K562 (cell line): ENCODE measurements at regions not wholly inside any gene's neighbourhood (a gene's known extent, or its start where the extent isn't known, plus 50 kb on each side); places are given as distances from the start of the nearest gene placed in this dataset.

Experiments used
- BRD4 ChIP-seq: fragments of 200-600 bp; sonication (generic); IDR thresholded peaks from 2 replicates; pipeline ENCODE4 v1.6.1; 2017; ENCODE audit warnings: inconsistent platforms
- CCAR2 ChIP-seq: fragments of 200-400 bp; formaldehyde crosslinking; IDR thresholded peaks from 2 replicates; pipeline ENCODE4 v1.6.1; 2017; ENCODE audit warnings: mild to moderate bottlenecking, low read depth, low read length
- CEBPB ChIP-seq: fragments of 450-650 bp; IDR thresholded peaks from 2 replicates; pipeline ENCODE4 v1.6.1; 2016; ENCODE audit warnings: missing genetic modification characterization, missing compliant biosample characterization
- IFI16 ChIP-seq: fragments of 250-450 bp; sonication (Bioruptor Pico); IDR thresholded peaks from 2 replicates; pipeline ENCODE4 v2.1.2; 2022; ENCODE audit warnings: mild to moderate bottlenecking, inconsistent platforms
- KLF1 ChIP-seq: fragments of 450-650 bp; IDR thresholded peaks from 2 replicates; pipeline ENCODE4 v1.6.1; 2016; ENCODE audit warnings: missing genetic modification characterization, missing compliant biosample characterization
- RBM25 ChIP-seq: fragments of 200-400 bp; formaldehyde crosslinking; IDR thresholded peaks from 2 replicates; pipeline ENCODE4 v1.6.1; 2018; ENCODE audit warnings: low read length, low read depth, moderate library complexity; ENCODE audit not compliant: severe bottlenecking
- TAF7 ChIP-seq: fragments of 450-650 bp; IDR thresholded peaks from 2 replicates; pipeline ENCODE4 v1.6.1; 2016; ENCODE audit warnings: missing genetic modification characterization, missing compliant biosample characterization
- TCFL5 ChIP-seq: fragments of 250-450 bp; sonication (Bioruptor Pico); conservative IDR thresholded peaks from 2 replicates; pipeline ENCODE4 v1.6.1; 2021; ENCODE audit warnings: mild to moderate bottlenecking, moderate library complexity, matching md5 sums
- ZC3H8 ChIP-seq: fragments of 450-650 bp; IDR thresholded peaks from 2 replicates; pipeline ENCODE4 v1.6.1; 2017
- ZFP1 ChIP-seq: fragments of 450-650 bp; formaldehyde crosslinking; IDR thresholded peaks from 2 replicates; pipeline ENCODE4 v1.4.0; 2020; ENCODE audit warnings: mild to moderate bottlenecking, mixed read lengths
- ZNF589 ChIP-seq: fragments of 200-800 bp; sonication (Bioruptor generic); IDR thresholded peaks from 2 replicates; pipeline ENCODE4 v1.6.1; 2016; ENCODE audit warnings: low read depth, missing genetic modification characterization, missing compliant biosample characterization
- ZZZ3 ChIP-seq: fragments of 450-650 bp; IDR thresholded peaks from 2 replicates; pipeline ENCODE4 v1.6.1; 2016; ENCODE audit warnings: antibody characterized with exemption, mild to moderate bottlenecking, moderate library complexity
- TF ChIP-seq, protein P1 (sequence below), 2 experiments: fragments of 450-650 bp; IDR thresholded peaks; 2 replicates each; pipeline ENCODE4 v1.6.1; 2018; ENCODE audit warnings: mild to moderate bottlenecking in 2 of 2, low read depth in 1 of 2; ENCODE audit not compliant: partially characterized antibody in 2 of 2
- TF ChIP-seq, protein P2 (sequence below): fragments of 250-450 bp; sonication (Bioruptor Pico); IDR thresholded peaks from 2 replicates; pipeline ENCODE4 v1.8.0; 2021; ENCODE audit warnings: borderline replicate concordance, mild to moderate bottlenecking, moderate library complexity; ENCODE audit not compliant: poor library complexity, severe bottlenecking
- TF ChIP-seq, protein P3 (sequence below), 2 experiments: fragments of 450-650 bp; IDR thresholded peaks; 2 replicates each; pipeline ENCODE4 v1.6.1; 2016; ENCODE audit warnings: mild to moderate bottlenecking in 2 of 2, borderline replicate concordance in 1 of 2, low read depth in 1 of 2, moderate library complexity in 1 of 2

DNA sequence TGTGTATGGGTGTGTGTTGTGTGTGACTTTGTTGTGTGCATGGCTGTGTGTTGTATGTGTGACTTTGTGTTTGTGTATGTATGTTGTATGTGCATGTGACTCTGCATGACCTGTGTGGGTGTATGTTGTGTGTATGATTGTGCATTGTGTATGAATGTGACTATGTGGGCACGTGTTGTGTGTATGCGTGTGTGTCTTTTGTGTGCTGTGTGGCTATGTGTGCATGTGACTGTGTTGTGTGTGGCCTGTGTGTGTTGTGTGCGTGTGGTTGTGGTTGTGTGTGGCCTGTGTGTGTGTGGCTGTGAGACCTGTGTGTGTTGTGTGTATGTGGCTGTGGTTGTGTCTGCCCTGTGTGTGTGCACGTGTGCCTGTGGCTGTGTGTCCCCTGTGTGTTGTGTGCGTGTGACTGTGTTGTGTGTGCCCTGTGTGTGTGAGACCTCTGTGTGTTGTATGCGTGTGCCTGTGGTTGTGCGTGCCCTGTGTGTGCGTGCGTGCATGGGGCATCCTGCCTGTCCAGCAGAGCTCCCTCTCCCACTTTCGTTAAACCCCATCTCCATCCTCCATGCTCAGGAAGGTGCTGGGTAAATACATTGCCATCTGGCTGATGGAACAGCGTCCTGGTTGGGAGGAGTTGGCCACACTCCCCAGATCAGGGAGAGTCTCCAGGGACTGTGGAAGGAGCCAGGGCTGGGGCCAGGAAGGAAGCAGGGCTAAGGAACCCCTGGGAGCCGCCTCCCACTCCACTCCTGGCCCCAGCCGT lies 90.1 kb upstream of the GSE1 start (continued):
- TF ChIP-seq, protein P1, sequence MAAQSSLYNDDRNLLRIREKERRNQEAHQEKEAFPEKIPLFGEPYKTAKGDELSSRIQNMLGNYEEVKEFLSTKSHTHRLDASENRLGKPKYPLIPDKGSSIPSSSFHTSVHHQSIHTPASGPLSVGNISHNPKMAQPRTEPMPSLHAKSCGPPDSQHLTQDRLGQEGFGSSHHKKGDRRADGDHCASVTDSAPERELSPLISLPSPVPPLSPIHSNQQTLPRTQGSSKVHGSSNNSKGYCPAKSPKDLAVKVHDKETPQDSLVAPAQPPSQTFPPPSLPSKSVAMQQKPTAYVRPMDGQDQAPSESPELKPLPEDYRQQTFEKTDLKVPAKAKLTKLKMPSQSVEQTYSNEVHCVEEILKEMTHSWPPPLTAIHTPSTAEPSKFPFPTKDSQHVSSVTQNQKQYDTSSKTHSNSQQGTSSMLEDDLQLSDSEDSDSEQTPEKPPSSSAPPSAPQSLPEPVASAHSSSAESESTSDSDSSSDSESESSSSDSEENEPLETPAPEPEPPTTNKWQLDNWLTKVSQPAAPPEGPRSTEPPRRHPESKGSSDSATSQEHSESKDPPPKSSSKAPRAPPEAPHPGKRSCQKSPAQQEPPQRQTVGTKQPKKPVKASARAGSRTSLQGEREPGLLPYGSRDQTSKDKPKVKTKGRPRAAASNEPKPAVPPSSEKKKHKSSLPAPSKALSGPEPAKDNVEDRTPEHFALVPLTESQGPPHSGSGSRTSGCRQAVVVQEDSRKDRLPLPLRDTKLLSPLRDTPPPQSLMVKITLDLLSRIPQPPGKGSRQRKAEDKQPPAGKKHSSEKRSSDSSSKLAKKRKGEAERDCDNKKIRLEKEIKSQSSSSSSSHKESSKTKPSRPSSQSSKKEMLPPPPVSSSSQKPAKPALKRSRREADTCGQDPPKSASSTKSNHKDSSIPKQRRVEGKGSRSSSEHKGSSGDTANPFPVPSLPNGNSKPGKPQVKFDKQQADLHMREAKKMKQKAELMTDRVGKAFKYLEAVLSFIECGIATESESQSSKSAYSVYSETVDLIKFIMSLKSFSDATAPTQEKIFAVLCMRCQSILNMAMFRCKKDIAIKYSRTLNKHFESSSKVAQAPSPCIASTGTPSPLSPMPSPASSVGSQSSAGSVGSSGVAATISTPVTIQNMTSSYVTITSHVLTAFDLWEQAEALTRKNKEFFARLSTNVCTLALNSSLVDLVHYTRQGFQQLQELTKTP (IDR thresholded peaks at IDR 0.05; ENCODE audit: low read depth in 1 of 2, partially characterized antibody in 2 of 2), result no peak
- TF ChIP-seq CEBPB (tag) (no peak), CCAR2 (no peak), ZNF589 (CRISPR knock-in tag) (no peak), RBM25 (no peak), TCFL5 (CRISPR knock-in tag) (no peak), IFI16 (CRISPR knock-in tag) (no peak), BRD4 (no peak), ZC3H8 (no peak), ZZZ3 (no peak), KLF1 (tag) (no peak), ZFP1 (no peak), TAF7 (tag) (no peak)
- TF ChIP-seq, protein P2, sequence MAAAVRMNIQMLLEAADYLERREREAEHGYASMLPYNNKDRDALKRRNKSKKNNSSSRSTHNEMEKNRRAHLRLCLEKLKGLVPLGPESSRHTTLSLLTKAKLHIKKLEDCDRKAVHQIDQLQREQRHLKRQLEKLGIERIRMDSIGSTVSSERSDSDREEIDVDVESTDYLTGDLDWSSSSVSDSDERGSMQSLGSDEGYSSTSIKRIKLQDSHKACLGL (CRISPR knock-in tag), result no peak
- TF ChIP-seq, protein P3, sequence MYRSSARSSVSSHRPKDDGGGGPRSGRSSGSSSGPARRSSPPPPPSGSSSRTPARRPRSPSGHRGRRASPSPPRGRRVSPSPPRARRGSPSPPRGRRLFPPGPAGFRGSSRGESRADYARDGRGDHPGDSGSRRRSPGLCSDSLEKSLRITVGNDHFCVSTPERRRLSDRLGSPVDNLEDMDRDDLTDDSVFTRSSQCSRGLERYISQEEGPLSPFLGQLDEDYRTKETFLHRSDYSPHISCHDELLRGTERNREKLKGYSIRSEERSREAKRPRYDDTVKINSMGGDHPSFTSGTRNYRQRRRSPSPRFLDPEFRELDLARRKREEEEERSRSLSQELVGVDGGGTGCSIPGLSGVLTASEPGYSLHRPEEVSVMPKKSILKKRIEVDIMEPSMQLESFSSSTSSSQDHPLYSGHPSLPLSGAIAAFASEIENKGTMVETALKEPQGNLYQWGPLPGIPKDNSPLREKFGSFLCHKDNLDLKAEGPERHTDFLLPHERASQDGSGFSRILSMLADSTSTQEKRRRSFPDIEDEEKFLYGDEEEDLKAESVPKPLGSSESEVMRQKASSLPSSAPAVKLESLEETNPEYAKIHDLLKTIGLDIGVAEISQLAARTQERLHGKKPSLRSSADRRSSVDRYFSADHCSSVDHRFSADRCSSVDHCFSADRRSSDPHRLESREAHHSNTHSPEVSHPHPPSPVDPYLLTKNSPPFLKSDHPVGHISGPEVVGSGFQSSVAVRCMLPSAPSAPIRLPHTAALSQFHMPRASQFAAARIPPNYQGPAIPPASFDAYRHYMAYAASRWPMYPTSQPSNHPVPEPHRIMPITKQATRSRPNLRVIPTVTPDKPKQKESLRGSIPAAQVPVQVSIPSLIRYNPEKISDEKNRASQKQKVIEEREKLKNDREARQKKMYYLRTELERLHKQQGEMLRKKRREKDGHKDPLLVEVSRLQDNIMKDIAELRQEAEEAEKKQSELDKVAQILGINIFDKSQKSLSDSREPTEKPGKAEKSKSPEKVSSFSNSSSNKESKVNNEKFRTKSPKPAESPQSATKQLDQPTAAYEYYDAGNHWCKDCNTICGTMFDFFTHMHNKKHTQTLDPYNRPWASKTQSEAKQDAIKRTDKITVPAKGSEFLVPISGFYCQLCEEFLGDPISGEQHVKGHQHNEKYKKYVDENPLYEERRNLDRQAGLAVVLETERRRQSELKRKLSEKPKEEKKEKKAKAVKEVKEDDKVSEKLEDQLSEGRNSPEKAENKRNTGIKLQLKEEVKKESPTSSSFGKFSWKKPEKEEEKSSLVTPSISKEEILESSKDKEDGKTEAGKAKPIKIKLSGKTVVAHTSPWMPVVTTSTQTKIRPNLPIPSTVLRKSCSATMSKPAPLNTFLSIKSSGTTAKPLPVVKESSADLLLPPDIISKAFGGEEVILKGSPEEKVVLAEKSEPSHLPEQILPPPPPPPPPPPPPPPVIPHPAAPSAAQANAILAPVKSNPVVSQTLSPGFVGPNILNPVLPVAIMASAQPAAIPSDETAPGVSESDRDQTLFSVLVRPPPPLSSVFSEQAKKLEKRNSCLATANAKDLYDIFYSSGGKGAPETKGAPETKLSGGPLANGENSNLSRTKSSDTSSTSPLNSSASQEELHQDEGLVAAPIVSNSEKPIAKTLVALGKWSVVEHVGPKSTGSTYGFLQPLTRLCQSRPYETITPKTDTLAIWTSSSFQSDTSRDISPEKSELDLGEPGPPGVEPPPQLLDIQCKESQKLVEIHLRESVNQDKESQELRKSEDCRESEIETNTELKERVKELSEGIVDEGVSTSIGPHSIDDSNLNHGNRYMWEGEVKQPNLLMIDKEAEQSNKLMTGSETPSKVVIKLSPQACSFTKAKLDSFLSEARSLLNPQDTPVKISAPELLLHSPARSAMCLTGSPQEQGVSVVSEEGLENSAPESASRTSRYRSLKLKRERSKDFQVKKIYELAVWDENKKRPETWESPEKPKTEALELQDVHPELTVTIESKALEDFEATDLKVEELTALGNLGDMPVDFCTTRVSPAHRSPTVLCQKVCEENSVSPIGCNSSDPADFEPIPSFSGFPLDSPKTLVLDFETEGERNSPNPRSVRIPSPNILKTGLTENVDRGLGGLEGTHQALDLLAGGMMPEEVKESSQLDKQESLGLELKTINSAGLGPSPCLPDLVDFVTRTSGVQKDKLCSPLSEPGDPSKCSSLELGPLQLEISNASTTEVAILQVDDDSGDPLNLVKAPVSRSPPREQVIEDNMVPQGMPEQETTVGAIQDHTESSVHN (IDR thresholded peaks at IDR 0.05; ENCODE audit: borderline replicate concordance in 1 of 2, low read depth in 1 of 2), result no peak
